ENCODE measurements at regions not wholly inside any gene's neighbourhood (a gene's known extent, or its start where the extent isn't known, plus 50 kb on each side); places are given as distances from the start of the nearest gene placed in this dataset.

DNA sequence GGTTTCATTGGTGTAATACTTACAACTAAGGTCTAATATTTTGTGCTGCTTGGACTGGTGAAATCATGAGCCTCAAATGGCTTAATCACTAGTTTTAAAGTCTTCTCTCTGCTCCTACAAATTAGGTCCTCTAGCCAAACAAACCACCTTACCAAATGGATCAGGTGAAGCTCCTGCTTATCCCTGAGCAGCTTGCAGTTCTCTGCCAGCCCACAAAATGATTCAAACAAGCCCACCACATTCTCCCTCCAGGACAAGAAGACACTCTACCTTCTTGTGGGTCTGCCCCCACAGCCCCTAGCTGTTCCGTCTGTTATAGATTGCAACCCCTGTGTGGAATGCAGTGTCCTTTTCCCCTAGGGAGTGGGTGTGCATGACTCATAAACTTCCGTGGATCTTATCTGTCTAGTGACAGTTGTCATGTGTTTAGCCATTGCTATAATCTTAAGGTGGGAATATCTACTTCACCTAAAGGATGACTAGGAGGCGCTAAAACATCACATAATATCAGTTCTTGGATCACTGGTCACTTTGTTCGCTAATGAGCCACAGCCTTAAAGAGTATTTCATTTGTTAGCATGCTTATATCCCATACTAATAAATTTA, 940.5 kb upstream of the MANEA start:
- TF ChIP-seq SUZ12 (IDR thresholded peaks at IDR 0.05): no peak
- TF ChIP-seq SP1 (IDR thresholded peaks at IDR 0.05): no peak
- no peak for TF ChIP-seq FOXA1 (IDR thresholded peaks at IDR 0.05)
- TF ChIP-seq ZNF384 (IDR thresholded peaks at IDR 0.05): no peak
- no peak for TF ChIP-seq BHLHE40 (IDR thresholded peaks at IDR 0.05; ENCODE audit: borderline replicate concordance)
- no peak for TF ChIP-seq FOXK2 (IDR thresholded peaks at IDR 0.05)
- no peak for TF ChIP-seq ARNT (IDR thresholded peaks at IDR 0.05)
- TF ChIP-seq ELF4 (IDR thresholded peaks at IDR 0.05): no peak
- no peak for TF ChIP-seq FOXM1 (IDR thresholded peaks at IDR 0.05; ENCODE audit: borderline replicate concordance)
